ENCODE measurements at regions not wholly inside any gene's neighbourhood (a gene's known extent, or its start where the extent isn't known, plus 50 kb on each side); places are given as distances from the start of the nearest gene placed in this dataset.

- DNase-seq (ENCODE audit: low read depth), result no peak
- no peak overlapping the region for H3K4me3 ChIP-seq (ENCODE audit: low read depth, low read length)
- TF ChIP-seq CTCF (IDR thresholded peaks at IDR 0.05; ENCODE audit: insufficient read depth, low read depth, low read length, missing control alignments), result no peak
These were observed 503.3 kb upstream of the CFAP20DC start for GRCh38 chr3:59553076-59553475.

DNA sequence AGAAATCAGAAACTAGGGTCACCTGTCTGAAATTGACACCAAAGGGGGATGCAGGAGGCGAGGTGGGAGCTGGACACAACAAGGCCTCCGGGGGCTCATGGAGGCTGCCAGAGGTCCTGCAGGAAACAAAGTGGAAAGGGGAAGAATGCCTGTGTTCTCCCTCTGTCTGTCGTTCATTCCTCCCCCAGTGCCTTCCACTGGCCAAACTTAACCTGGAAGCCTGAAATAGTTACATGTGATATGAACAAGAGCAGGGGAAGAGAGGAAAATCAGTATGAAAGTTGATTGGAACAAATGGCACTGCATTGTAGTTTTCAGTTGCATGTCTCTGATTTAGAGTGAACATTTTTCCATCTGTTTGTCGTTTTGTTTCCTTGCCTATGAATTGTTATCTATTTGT lies 502.0 kb upstream of the CFAP20DC start:
- H3K4me3 ChIP-seq (ENCODE audit: low read depth, low read length), result no peak overlapping the region
- DNase-seq (ENCODE audit: low read depth), result no peak
- no peak for TF ChIP-seq CTCF (IDR thresholded peaks at IDR 0.05; ENCODE audit: insufficient read depth, low read depth, low read length, missing control alignments)

GRCh38 chr3:59549962-59550361 lies 500.1 kb upstream of the CFAP20DC start:
- DNase-seq (ENCODE audit: low read depth), result no peak
- no peak for TF ChIP-seq CTCF (IDR thresholded peaks at IDR 0.05; ENCODE audit: insufficient read depth, low read depth, low read length, missing control alignments)

GRCh38 chr3:59547874-59548273 lies 498.0 kb upstream of the CFAP20DC start:
- TF ChIP-seq CTCF (IDR thresholded peaks at IDR 0.05; ENCODE audit: insufficient read depth, low read depth, low read length, missing control alignments), result no peak
- no peak overlapping the region for H3K4me3 ChIP-seq (ENCODE audit: low read depth, low read length)
- no peak for DNase-seq (ENCODE audit: low read depth)

More at GRCh38 chr3:59549962-59550361, 500.1 kb upstream of the CFAP20DC start:
- no peak overlapping the region for H3K4me3 ChIP-seq (ENCODE audit: low read depth, low read length)

DNA sequence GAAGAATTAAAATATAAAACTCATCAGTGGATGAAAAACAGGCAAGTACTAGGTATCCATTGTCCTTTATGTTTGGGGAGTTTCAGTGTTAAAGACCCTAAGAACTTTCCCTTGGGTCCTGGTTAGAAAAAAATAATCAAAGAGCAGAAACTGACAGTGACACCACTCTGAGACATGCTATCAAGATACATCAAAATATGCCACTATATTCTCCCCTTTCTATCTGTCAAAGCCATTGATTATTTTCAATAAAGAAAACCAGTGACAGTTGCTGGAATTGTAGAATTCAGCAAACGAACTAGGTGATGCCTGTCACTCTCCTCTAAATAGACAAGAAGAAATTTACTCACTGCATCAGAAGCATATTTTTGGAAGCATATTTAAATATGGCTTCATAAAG lies 496.7 kb upstream of the CFAP20DC start:
- H3K4me3 ChIP-seq (ENCODE audit: low read depth, low read length), result no peak overlapping the region
- DNase-seq (ENCODE audit: low read depth), result no peak
- no peak for TF ChIP-seq CTCF (IDR thresholded peaks at IDR 0.05; ENCODE audit: insufficient read depth, low read depth, low read length, missing control alignments)

GRCh38 chr3:59545374-59545773 lies 495.5 kb upstream of the CFAP20DC start:
- TF ChIP-seq CTCF (IDR thresholded peaks at IDR 0.05; ENCODE audit: insufficient read depth, low read depth, low read length, missing control alignments), result no peak
- no peak for DNase-seq (ENCODE audit: low read depth)
- no peak overlapping the region for H3K4me3 ChIP-seq (ENCODE audit: low read depth, low read length)

DNA sequence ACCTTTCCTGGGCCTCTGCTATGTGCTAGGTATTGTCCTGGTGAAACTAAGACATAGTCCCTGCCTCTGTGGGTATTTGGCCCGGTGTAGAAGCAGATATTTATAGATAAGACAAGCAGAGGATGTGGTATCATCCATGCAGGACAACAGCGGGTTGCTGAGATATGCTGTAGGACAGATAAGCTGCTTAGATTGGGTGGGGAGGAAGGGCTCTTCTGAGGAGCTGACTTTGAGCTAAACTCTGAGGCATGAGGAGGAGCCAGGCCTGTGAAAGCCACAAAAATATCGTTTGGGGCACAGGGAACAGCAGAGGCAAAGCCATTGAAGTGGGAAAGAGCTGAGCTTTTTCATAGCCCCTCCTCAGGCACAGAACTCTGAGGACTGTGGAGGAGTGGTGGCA lies 492.5 kb upstream of the CFAP20DC start:
- no peak overlapping the region for H3K4me3 ChIP-seq (ENCODE audit: low read depth, low read length)
- TF ChIP-seq CTCF (IDR thresholded peaks at IDR 0.05; ENCODE audit: insufficient read depth, low read depth, low read length, missing control alignments), result no peak
- DNase-seq (ENCODE audit: low read depth), result no peak

Measured in GM12865 (cell line).